ENCODE measurements at regions not wholly inside any gene's neighbourhood (a gene's known extent, or its start where the extent isn't known, plus 50 kb on each side); places are given as distances from the start of the nearest gene placed in this dataset.

- H3K4me3 ChIP-seq (ENCODE audit: low read length) = no peak overlapping the region
- no peak for TF ChIP-seq CTCF (IDR thresholded peaks at IDR 0.05; ENCODE audit: insufficient read depth, low read depth, low read length, missing control alignments)
- no peak for DNase-seq (ENCODE audit: low read depth)
Measured at GRCh38 chr4:29307755-29308154, 1412.4 kb upstream of the PCDH7 start.

GRCh38 chr4:29309050-29309449 is 1411.1 kb upstream of the PCDH7 start:
- peak; percentile 49 for DNase-seq (ENCODE audit: low read depth)
- no peak overlapping the region for H3K4me3 ChIP-seq (ENCODE audit: low read length)
- no peak for TF ChIP-seq CTCF (IDR thresholded peaks at IDR 0.05; ENCODE audit: insufficient read depth, low read depth, low read length, missing control alignments)

DNA sequence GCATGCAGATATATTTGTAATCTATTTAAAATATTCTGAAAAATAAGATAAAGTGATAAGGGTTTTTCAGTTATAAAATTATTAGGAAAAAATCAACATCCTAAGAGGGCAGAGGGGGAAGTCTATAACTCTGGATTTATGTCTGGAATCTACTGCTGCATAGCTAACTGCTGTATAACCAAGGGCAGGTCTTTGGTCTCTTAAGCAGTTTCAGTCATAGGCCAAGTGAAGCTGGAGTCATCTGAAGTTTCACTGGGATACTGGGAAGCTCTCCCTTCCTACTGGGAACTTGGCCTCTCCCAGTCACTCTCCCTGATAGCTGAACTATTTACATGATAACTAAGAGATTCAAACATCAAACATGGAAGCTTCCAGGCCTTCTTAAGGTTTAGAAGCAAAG is 1409.9 kb upstream of the PCDH7 start:
- DNase-seq (ENCODE audit: low read depth) = no peak
- no peak overlapping the region for H3K4me3 ChIP-seq (ENCODE audit: low read length)
- no peak for TF ChIP-seq CTCF (IDR thresholded peaks at IDR 0.05; ENCODE audit: insufficient read depth, low read depth, low read length, missing control alignments)

DNA sequence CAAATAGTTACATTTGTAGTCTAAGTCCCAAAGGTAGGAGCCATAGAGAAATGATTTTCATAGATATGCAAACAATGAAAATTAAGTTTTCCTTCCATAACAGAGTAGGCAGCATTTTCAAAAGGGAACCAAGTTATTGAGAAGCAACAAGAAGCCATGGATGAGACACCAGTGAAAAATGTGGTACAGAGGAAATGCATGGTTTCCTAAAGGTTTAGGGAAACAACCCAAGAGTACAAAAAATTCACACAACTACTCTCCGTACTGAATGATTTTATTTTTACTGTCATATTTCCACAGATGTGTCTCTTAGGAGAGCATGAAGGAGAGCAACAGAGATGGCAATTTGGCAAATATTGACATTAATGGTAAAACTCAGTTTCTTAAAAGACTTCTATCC is 1408.9 kb upstream of the PCDH7 start:
- TF ChIP-seq CTCF (IDR thresholded peaks at IDR 0.05; ENCODE audit: insufficient read depth, low read depth, low read length, missing control alignments) = no peak
- H3K4me3 ChIP-seq (ENCODE audit: low read length) = no peak overlapping the region
- DNase-seq (ENCODE audit: low read depth) = no peak

DNA sequence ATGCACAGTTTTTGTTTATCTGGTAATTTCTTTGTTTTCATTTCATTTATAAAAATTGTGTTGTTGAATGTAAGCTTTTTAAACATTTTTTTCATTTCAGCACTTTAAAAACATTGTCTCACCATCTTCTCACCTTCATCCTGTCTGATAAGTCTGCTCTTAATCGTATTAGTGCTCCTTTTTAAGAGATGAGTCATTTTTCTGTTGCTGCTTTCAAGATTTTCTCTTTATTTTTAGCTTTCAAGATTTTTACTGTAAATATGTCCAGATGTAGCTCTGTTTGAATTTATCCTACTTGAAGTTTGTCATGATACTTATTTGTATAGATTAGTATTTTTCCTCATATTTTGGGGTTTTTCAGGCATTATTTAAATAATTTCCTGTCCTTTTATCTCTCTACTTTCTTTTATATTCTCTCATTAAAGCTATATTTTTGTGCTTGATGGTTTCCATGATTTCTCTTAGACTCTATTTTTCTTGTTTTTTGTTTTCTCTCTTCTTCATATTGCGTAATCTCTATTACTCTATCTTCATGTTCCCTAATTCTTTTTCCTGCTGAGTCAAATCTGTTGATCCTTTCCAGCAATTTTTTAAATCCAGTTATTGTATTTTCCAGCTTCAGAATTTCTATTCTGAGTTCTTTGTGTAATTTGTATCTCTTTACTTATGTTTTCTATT is 1400.4 kb upstream of the PCDH7 start:
- TF ChIP-seq CTCF (IDR thresholded peaks at IDR 0.05; ENCODE audit: insufficient read depth, low read depth, low read length, missing control alignments) = no peak
- no peak for DNase-seq (ENCODE audit: low read depth)
- no peak overlapping the region for H3K4me3 ChIP-seq (ENCODE audit: low read length)

DNA sequence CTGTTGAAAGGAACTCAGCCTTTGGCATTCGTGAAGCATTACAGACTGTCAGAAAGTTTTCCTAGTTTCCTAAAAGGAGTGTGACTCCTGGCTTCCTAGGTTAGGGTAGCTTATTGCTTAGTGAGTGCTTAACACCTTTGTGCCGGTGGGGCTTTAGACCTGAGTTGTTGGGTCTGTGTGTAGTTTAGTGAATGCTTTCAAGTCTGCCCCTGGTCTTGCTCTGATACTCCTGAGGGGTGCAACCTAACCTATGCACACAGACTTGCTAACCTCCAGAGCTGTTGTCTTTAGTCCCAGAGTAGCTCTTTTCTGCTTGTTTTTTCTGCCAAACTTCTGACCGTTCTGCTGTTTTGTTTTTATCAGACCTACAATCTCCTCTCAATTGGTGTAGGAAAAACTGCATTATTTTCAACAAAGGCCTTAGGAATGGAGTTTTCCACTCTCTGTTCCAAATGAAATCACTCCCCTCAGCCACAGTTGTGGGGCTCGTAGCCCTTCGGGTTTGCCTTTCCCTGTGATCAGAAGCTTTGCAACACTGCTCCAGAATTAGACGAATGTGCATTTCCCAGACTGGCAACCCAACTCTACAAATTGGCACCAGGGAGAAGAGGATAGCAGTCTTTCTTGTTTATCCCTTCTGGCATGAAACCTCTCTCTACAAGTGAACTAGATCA is 1399.1 kb upstream of the PCDH7 start:
- no peak for DNase-seq (ENCODE audit: low read depth)
- no peak for TF ChIP-seq CTCF (IDR thresholded peaks at IDR 0.05; ENCODE audit: insufficient read depth, low read depth, low read length, missing control alignments)
- no peak overlapping the region for H3K4me3 ChIP-seq (ENCODE audit: low read length)

DNA sequence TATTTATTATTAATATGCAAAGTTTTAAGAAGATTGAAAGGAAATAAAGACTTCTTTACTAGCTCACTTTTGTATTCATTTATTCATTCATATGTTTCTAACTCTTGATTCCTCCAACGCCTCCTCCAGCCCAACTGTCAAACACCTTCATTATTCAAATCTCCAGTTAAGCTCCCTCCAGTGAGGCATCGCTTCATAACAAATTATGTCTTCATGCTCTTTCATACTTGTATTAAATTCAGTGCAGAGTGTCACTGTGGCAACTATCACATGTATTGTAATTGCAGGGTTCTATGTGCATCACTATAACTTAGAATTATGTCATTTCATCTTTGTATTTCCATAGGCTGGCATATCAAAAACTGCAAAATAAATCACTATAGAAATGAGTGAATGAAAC is 1394.2 kb upstream of the PCDH7 start:
- H3K4me3 ChIP-seq (ENCODE audit: low read length) = no peak overlapping the region
- no peak for TF ChIP-seq CTCF (IDR thresholded peaks at IDR 0.05; ENCODE audit: insufficient read depth, low read depth, low read length, missing control alignments)
- DNase-seq (ENCODE audit: low read depth) = no peak
